ENCODE measurements at regions not wholly inside any gene's neighbourhood (a gene's known extent, or its start where the extent isn't known, plus 50 kb on each side); places are given as distances from the start of the nearest gene placed in this dataset.
"Not testable (repeated sequence)": the region's sequence is repeated elsewhere in the genome, so short reads cannot be mapped to it uniquely, and the experiment has no call there.

DNA sequence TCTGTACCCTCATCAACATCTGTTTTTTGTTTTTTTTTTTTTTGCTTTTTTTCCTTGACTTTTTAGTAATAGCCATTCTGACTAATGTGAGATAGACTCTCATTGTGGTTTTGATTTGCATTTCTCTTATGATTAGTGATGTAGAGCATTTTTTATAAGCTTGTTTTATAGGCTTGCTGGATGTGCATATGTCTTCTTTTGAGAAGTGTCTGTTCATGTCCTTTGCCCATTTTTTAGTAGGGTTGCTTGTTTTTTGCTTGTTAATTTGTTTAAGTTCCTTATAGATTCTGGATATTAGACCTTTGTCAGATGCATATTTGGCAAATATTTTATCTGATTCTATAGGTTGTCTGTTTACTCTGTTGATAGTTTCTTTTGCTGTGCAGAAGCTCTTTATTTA, 53.5 kb upstream of the FAR1 start:
- not testable (repeated sequence) for DNase-seq

DNA sequence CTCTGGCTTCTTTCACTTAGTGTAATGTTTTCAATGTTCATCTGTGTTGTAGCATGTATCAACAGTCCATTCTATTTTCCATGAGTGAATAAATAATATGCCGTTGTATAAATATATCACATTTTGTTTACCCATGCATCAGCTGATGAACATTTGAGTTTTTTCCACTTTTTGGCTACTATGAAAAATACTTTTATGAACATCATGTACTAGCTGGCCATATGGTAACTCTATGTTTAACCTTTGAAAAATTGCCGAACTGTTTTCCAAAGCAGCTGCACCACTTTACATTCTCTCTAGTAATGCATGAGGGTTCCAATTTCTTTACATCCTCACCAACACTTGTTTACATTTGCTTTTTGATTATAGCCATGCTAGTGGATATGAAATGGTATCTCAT, 59.8 kb upstream of the FAR1 start:
- DNase-seq, result no peak

DNA sequence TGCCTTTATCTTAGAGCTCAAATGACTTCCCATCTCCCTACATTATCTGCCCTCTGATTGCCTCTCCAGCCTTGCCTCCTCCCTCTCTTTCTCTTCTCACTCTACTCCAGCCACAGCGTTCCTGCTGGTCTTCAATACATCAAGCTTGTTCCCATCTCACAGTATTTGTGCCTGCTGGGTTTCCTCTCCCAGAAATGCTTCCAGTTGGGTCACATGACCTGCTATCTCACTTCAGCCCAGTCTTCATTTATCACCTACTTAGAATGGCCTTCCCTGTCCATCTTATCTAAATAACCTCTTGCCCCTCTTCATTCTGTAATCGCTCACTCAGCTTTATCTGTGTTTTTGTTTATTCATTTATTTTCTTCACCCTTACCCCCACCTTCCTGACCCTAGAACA, 61.8 kb upstream of the FAR1 start:
- DNase-seq, result no peak

DNA sequence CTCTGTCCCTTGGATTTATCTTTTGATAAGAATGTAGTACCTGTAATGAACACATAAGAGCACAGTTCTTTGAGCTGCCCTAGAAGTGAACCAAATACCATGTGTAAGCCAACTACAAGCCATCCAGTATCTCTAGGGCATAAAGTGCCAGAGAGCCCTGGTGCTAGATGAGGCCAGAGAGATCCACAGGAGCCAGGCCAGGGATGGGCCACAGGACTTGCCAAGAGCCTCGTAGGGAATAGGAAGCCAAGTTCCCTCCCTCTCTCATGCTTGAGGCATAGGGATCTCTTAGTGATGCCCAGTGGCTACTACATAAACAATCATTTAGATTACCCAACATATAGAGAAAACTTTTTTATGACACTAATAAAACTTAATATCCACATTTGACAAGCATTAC, 64.8 kb upstream of the FAR1 start:
- DNase-seq, result no peak

DNA sequence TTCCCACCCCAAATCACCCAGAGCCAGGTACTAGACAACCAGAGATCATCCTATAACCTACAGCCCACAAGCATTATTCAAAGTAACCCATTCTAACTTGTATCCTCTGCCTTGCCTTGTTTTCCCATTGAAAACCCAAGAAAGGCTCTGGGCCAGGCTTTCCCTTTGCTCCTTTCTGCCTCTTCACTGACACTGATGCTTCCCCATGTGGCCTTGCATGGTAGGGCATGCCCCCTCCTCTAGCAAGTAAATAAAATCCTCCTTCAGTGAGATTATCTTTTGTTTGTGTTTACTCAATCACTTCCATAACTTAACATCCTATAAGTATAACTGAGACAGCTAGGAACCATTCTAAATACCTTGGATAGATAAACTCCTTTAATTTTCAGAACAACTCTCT, 65.6 kb upstream of the FAR1 start:
- DNase-seq, result no peak

DNA sequence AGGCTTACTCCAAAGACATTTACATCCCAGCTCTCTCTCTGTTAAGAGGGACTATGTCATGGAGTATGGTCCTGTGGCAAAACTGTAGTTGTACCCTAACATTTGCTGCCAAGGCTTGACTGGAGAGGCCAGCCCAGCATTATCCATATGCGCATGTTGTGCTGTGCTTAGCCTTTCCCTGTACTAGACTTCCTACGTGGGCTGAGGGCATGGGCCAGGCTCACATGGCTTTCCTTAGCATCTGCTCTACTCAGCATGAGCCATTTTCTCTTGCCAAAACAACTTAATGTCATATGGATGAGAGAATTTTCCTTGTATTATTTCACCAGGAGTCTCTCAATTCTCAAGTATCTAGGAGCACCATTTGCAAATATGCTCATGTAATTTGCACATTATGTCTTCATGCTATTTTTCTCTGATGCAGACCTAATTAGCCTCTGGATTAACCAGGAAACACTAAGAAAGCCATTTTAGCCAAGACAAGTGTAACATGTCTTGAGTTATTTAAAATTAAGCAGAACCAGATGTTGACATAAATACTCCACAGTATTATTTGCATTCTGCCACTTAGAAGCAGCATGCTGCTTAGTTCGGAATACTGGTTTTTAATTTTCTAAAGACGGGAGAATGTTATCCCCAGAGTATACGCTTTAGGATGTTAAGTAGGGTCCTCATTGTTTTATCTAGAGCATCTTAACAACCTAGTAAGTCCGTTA, 71.7 kb upstream of the FAR1 start:
- peak in 1 of 3 donors; percentile 5 for DNase-seq

DNA sequence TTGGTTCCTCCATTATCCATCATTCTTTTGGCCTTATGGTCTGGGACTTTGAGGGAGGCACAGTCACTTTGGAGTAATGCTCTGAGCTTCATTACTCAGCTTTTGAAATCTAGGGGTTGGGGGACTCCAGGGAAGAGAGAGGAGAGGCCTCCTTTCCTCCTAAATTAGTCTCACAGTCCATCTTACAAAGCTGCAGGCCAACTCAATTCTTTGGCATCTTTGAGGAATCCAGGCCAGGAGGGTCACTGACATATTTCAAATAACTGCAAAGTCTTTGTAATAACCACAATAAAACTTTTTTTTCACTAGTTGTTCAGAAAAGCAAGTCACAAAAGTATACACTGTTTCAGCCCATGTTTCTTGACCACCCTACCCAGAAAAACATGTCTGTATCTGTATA, 73.3 kb upstream of the FAR1 start:
- DNase-seq, result peak in 1 of 3 donors; percentile 25

DNA sequence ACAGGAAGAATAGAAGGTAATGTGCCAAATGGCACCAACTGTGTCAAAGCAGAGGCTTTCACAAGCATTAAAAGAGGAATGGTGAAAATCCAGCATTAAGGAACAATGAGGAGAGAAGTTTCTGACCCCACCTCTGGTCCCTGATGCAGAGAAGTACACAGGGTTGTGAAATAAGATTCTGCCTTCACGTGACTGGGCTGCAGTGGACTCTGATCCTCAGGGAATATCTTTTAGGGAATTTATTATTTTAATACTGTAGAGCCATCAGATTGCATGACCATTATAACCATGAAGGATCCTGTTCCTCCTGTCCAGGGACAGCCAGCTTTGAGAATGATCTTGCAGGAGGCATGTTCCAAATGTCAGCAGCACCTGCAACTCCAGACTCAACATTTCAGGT, 74.4 kb upstream of the FAR1 start:
- no peak for DNase-seq

DNA sequence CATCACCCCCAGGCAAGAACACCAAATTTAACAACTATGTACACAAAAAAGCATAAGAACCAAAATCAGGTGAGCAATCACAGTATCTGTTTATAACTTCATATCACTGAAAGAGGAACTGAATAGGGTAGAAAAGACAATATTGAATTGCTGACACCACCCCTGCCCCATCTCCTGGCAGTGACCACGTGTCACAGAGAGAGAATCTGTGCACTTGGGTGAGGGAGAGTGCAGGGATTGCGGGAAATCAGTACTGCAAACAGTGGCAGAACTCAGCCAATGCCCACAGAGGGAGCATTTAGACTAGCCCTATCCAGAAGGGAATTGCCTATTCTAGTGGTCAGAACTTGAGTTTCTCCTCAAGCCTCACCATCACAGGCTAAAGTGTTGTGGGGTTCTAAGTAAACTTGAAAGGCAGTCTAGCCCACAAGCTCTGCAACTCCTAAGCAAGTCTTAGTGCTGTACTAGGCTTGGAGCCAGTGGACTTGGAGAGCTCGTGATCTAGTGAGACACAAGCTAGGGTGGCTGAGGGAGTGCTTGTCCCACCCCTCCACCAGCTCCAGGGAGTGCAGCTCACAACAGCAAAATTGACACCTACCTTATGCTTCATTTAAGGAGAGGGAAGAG, 82.8 kb upstream of the PTH start:
- no peak for DNase-seq

DNA sequence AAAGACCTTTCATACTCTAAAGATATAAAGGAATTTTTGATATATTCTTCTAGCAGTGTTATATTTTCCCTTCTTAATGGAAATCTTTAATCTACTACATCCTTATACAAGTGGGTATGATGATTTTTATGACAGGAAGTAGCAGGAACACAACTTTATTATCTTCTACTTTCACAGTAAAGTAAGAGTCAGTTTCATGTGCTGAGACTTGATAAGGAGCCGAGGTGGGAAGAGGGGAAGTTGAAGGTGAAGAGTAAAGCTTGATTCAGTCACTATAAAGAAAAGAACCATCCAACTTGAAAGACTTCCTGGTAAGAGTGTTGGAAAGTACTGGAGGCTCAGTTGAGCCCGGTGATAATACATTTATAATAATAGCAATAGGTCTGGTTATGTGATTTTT, 82.1 kb upstream of the PTH start:
- DNase-seq, result no peak

DNA sequence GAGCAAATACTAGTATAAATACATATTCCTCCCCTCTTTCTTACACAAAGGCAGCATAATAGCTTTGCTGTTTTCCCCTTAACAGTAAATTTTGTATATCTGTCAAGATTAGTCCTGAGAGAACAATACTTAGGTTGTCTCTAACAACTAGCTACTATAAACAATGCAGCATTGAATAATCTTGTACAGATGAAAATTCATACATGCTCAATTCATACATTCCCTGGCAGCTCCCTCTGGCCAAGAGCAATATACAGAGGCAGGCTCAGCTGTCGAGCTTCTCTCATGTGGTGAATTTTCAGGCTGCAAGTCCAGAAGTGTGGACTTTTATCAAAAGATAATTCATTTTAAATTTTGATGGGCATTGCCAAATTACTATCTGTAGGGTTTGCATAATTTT, 81.2 kb upstream of the PTH start:
- DNase-seq, result peak in 1 of 3 donors; percentile 5

DNA sequence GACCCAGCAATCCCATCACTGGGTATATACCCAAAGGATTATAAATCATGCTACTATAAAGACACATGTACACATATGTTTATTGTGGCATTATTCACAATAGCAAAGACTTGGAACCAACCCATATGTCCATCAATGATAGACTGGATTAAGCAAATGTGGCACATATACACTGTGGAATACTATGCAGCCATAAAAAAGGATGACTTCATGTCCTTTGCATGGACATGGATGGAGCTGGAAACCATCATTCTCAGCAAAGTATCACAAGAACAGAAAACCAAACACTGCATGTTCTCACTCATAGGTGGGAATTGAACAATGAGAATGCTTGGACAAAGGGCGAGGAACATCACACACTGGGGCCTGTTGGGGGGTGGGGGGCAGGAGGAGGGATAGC, 79.6 kb upstream of the PTH start:
- DNase-seq, result not testable (repeated sequence)

DNA sequence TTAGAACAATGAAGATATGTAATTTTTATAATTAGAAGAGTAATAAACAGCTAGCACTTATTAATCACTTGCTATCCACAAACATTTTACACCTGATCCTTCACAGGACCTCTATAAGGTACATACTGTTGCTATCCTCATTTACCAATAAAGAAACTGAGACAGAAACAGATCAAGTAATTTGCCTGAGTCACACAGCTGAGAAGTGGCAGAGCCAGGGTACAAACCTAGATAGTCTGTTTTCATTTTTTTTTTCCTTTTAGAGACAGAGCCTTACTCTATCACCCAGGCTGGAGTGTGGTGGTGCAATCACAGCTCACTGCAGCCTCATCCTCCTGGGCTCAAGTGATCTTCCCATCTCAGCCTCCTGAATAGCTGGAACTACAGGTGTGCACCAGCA, 71.8 kb upstream of the PTH start:
- no peak for DNase-seq

DNA sequence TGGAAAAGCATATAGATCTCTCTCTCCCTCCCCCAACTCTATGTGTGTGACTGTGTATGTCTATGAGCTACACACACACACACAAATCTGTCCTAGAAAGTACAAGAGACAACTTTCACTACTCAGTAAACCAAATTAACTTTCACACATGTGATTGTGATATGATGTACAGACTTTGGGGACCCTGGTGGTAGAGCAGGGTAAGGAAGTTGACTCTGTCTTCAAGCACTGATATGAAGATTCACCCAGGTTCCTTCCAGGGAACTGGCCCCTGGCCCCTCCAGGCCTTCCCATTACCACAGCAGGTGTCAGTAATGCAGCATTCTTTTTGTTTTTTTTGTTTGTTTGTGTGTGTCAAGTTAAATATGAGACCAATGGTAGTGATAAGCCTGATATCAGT, 66.1 kb upstream of the PTH start:
- no peak for DNase-seq

DNA sequence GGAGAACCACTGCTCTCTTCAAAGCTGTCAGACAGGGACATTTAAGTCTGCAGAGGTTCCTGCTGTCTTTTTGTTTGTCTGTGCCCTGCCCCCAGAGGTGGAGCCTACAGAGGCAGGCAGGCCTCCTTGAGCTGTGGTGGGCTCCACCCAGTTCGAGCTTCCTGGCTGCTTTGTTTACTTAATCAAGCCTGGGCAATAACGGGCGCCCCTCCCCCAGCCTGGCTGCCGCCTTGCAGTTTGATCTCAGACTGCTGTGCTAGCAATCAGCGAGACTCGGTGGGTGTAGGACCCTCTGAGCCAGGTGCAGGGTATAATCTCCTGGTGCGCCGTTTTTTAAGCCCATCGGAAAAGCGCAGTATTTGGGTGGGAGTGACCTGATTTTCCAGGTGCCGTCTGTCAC, 64.5 kb upstream of the PTH start:
- not testable (repeated sequence) for DNase-seq

DNA sequence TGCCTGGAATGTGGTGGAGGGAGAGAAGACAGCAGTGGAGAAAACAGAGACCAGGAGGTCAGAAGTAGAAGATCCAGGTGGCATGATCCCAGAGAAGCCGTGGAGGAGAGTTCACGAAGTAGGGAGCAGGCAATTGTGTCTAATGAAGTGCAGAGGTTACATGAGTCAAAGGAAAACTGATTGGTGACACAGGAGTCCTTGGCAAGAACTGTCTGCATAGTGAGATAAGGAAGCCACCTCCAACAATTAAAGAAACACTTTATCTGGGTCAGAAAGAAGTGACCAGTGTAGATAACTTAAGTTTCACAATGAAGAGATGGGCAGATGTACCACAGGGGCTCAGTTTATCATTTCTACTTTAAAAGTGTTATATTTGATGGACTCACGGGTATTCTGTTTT, 57.0 kb upstream of the PTH start:
- no peak for DNase-seq

DNA sequence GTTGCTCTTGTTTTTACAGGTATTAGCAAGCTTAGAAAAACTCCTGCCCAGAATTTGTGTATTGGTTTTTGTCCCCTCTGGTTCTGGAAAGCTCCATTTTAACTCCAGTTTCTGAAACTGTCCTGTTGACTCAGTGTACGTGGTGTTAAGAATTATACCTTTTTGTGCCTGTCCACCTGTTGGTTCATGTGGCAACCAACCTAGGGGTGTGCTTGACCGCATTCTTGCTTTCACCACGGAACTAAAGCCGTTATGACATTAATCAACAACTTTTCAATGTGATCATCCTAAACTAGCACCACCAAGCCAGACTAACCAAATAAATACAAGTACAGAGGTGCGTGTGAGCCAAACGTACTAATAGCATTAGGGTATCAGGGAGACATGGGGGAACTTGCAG, 56.0 kb upstream of the PTH start:
- DNase-seq, result no peak

DNA sequence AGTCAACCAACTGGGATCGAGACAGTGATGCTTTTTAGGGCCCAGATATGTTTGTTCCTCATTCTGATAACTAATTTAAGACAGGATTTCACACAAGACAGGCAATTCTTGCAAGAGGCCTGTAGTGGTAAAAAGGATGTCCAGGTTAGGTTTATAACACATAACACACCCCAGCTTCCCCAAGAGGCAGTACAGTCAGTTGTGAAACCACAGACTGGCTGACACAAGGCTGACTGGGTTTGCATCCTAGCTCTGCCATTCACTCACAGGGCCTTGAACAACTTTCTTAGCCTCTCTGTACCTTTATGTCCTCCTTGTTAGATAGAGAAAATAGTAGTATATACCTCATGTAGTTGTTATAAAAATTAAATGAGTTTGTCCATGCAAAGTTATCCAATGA, 55.0 kb upstream of the PTH start:
- no peak for DNase-seq

DNA sequence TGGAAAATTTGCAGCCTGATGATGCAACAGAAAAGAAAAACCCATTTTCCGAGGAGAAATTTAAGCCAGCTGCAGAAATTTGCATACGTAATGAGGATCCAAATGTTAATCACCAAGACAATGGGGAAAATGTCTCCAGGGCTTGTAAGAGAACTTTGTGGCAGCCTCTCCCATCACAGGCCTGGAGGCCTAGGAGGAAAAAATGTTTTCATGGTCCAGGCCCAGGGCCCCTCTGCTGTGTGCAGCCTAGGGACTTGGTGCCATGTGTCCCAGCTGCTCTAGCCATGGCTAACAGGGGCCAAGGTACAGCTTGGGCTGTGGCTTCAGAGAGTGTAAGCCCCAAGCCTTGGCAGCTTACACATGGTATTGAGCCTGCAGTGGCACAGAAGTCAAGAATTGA, 50.3 kb upstream of the PTH start:
- DNase-seq, result not testable (repeated sequence)
